Sigmoid colon (tissue), 4 donors: ENCODE measurements at regions not wholly inside any gene's neighbourhood (a gene's known extent, or its start where the extent isn't known, plus 50 kb on each side); places are given as distances from the start of the nearest gene placed in this dataset.

Source experiments
- EP300 ChIP-seq, 4 donors: sonication (generic); formaldehyde crosslinking; IDR thresholded peaks; one replicate each; pipeline ENCODE4 v1.6.1; 2017; ENCODE audit warnings: antibody characterized with exemption in 4 of 4
- POLR2A ChIP-seq, 2 donors: fragments of 450-650 bp; IDR thresholded peaks; one replicate each; pipeline ENCODE4 v1.6.1; 2016; ENCODE audit warnings: antibody characterized with exemption in 2 of 2, mild to moderate bottlenecking in 2 of 2, moderate library complexity in 2 of 2
- POLR2AphosphoS5 ChIP-seq, 4 donors: sonication (generic); formaldehyde crosslinking; IDR thresholded peaks; one replicate each; pipeline ENCODE4 v1.6.1; 2017; ENCODE audit warnings: antibody characterized with exemption in 4 of 4
- TF ChIP-seq, protein P1 (sequence below), 4 experiments: fragments of 450-650 bp in 3 of 4; fragments of 200-600 bp in 1 of 4; IDR thresholded peaks; one replicate each; pipeline ENCODE4 v1.5.1; 2016 to 2019; ENCODE audit warnings: antibody characterized with exemption in 4 of 4, mild to moderate bottlenecking in 3 of 4, moderate library complexity in 2 of 4

DNA sequence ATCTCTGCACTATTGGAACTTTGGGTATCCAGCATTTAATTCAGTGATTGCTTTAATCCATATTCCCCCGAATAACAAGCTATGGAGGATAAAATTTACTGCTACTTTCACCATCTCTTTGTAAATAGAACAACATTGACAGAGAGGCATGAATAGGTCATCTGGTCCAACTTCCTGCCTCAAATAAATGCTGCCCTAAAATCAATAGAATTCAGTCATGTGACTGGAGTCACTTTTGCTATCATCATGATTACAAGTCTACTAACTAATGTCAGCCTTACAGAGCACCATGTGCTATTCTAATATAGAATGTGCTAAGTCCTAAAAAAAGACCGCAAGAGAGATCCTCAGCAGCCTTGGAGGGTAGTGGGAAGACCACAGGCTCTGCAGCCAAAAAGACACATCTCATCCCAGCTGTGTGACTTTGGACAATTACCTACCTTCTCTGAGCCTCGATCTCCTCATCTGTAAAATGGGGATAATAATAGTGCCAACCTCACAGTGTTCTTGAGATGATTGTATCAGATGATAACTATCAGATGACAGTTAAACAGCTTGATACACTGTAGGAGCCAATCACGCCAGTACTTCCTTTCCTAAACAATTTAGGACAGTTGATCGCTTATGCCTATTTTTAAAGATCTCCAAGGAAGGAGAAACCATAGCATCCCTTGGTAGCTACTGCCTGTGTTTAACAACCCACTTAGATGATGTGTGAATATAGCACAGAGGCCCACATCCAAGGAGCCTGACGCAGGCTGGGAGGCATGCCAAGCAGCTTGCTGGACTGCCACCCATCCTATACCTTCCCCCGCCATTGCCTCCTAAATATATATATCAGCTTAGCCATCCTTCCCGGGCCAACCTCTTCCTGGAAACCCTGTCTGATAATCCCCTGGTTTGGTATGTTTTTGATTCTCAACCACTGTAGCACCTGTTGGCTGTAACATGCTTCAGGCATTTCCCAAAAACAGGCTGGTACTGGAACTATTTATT, 77.3 kb upstream of the PHF21A start:
- TF ChIP-seq POLR2A (IDR thresholded peaks at IDR 0.05), result no peak
- TF ChIP-seq, protein P1, sequence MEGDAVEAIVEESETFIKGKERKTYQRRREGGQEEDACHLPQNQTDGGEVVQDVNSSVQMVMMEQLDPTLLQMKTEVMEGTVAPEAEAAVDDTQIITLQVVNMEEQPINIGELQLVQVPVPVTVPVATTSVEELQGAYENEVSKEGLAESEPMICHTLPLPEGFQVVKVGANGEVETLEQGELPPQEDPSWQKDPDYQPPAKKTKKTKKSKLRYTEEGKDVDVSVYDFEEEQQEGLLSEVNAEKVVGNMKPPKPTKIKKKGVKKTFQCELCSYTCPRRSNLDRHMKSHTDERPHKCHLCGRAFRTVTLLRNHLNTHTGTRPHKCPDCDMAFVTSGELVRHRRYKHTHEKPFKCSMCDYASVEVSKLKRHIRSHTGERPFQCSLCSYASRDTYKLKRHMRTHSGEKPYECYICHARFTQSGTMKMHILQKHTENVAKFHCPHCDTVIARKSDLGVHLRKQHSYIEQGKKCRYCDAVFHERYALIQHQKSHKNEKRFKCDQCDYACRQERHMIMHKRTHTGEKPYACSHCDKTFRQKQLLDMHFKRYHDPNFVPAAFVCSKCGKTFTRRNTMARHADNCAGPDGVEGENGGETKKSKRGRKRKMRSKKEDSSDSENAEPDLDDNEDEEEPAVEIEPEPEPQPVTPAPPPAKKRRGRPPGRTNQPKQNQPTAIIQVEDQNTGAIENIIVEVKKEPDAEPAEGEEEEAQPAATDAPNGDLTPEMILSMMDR (IDR thresholded peaks at IDR 0.05), result no peak
- TF ChIP-seq POLR2AphosphoS5 (IDR thresholded peaks at IDR 0.05), result no peak
- no peak for TF ChIP-seq EP300 (IDR thresholded peaks at IDR 0.05)
